ENCODE measurements at regions not wholly inside any gene's neighbourhood (a gene's known extent, or its start where the extent isn't known, plus 50 kb on each side); places are given as distances from the start of the nearest gene placed in this dataset.

DNA sequence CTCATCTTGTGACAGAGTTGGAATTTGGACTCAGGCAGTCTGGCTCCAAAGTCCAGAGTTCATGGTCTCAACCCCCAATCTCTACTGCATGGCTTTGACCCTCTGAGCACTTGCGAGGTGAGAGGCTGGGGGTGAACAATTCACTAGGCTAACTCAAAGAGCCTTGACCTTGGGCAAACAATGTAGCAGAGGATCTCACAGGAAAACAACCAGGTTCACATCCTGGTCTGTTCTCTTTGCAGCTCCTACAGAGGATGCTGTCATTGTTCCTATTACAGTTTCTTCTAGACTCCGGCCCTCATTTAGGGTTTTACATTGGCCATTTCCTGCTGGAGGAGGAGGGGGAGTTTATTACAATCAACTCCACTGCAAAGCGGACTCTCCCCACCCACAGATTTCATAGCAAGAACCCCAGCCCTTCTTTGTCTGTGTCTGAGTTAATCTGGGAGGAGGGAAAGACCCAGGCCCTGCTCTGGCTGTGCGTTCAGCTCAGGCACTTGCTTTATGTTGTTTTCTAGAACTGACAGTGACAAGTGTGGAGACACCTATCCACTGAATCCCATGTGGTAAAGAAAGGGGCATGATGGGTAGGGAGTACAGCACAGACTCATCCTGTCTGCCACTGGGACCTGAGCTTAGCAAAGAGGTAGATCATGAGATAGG, 101.6 kb downstream of the LBH start:
- Mint-ChIP-seq H3K9me3 (no peaks in the 10 kb centered on the region), H3K4me1 (peaks cover 64% of the 10 kb centered on the region), H3K27ac (peak overlapping the region; percentile 97), H3K36me3 (peaks cover 9% of the 10 kb centered on the region), H3K4me3 (peak overlapping the region; percentile 46), H3K27me3 (no peaks in the 10 kb centered on the region)
- peak; percentile 59 for DNase-seq

DNA sequence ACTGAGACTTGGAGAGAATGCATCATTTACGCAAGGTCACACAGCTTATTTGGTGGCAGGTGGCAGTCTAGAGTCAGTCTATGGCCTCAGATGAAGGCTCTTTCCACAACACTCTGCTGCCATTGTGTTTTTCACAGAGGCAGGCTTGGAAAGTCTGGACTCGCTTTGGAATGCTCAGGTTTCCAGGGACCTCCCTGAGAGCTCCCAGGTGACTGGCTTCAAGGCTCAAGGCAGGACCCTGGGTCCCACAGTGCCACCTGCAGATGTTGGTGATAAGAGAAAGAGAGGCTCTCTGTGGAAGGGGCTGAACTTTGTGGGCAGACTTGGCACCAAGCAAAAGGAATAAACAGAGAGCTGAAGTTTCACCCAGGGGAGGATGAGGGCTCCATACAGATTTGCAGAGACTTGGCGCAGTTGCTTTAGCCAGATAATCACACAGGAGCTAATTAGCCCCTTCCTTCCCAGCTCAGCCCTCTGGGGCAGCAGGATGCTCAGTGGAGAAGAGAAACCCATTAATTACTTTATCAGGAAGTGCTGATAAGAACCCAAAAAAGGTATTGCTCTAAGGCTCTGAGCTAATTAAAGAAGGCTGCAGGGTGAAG, 103.5 kb downstream of the LBH start:
- Mint-ChIP-seq H3K4me1 (peaks cover 72% of the 10 kb centered on the region), H3K36me3 (peaks cover 10% of the 10 kb centered on the region), H3K27me3 (no peaks in the 10 kb centered on the region), H3K27ac (peak overlapping the region; percentile 97), H3K9me3 (no peaks in the 10 kb centered on the region), H3K4me3 (no peak overlapping the region)
- DNase-seq, result no peak

DNA sequence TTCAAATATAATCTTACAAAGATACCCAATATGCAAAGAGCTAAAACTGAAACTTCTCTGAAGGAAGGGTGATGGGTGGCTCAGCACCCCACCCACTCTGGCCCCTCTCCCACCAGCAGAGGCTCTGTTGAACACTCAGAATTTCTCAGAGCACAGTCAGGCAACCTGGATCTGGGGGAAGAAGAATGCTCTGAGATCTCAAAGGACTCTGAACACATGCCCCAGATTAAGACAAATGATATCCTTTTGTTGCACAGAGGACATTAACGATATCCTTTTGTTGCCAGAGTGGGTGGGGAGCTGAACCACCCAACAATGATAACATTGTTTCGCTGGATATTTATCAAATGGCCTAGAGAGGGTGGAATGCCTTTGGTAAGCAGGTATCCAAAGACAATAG, 104.8 kb downstream of the LBH start:
- DNase-seq, result no peak
- H3K4me3 Mint-ChIP-seq, result no peak overlapping the region
- peak overlapping the region; percentile 97 for H3K27ac Mint-ChIP-seq
- no peaks in the 10 kb centered on the region for H3K9me3 Mint-ChIP-seq
- peaks cover 73% of the 10 kb centered on the region for H3K4me1 Mint-ChIP-seq
- no peaks in the 10 kb centered on the region for H3K27me3 Mint-ChIP-seq
- H3K36me3 Mint-ChIP-seq, result peaks cover 10% of the 10 kb centered on the region

DNA sequence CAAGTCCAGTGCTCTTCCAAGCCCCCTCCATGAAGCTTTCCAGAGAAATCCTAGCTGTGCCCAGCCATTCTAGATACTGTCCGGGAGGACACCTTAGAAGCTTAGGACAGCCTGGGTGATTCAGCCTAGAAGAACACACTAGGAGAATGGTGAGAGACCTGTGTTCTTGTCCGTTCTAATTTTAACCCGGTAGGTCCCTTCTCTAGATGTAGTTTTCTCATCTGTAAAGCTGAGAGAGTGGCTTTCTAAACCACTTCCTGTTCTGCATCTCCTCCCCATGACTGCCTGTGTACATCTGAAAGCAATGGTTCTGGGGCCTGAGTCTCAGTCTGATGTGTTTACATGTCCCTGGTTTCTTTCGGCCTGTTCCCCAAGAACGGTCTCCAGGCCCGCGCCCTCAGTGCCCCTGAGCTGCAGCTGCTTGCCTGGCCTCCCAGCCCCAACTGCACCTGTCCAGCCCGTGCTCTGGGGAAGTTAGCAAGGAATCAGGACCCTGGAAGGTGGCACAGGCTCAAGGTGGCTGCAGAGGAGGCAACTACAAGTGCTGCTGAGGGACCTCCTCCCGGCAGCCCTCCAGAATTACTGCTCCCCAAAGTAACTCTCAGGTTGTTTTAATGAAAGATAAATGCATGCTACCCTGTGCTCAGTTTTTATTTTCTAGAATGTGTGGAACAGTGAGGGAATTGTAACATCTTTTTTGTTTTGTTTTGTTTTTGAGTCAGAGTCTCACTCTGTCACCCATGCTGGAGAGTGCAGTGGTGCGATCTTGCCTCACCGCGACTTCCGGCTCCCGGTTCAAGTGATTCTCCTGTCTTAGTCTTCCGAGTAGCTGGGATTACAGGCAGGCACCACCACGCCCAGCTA, 105.9 kb downstream of the LBH start:
- Mint-ChIP-seq H3K36me3 (peaks cover 19% of the 10 kb centered on the region), H3K27ac (peak overlapping the region; percentile 97), H3K27me3 (no peaks in the 10 kb centered on the region), H3K4me1 (peaks cover 74% of the 10 kb centered on the region), H3K9me3 (peaks cover 9% of the 10 kb centered on the region), H3K4me3 (peak overlapping the region; percentile 70)
- DNase-seq, result peak; percentile 50

DNA sequence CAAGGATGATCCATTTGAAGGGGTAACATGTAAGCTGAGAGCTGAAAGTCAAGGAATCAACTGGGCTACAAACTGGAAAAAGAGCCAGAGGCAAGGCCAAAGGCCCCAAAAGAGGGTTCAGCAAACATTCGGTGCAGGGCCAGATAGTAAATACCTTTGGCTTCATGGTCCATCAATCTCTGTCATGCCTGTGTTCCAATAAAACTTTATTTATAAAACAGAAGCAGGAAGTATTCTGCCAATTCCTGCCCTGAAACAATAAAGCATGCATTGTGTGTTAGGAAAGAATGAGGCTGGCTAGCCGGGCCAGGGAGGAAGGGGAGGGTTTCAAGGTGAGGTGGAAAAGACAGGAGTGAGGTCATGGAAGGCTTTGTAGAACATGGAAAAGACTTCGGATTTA, 107.1 kb downstream of the LBH start:
- Mint-ChIP-seq H3K9me3 (peaks cover 17% of the 10 kb centered on the region), H3K4me1 (peaks cover 63% of the 10 kb centered on the region), H3K4me3 (no peak overlapping the region), H3K36me3 (peaks cover 23% of the 10 kb centered on the region), H3K27ac (no peak overlapping the region), H3K27me3 (no peaks in the 10 kb centered on the region)
- no peak for DNase-seq

DNA sequence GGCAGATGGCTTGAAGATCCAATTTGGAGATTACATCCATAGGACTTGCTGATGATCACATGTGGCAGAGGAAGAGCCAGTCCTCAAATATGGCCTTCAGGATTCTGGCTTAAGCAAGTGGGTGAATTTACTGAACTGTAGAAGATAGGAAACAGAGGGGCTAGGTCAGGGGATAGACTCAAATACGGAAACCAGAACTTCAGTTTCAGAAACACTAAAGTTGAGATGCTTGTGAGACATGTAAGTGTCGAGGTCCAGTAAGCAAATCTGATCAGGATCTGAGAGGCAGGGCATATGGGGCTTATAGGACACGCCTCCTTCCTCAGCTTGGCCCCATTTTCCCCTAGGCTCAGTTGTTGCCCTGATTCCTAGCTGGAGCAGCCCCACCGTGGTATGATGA, 107.7 kb downstream of the LBH start:
- no peak for DNase-seq
- Mint-ChIP-seq H3K4me3 (no peak overlapping the region), H3K27me3 (no peaks in the 10 kb centered on the region), H3K4me1 (peaks cover 57% of the 10 kb centered on the region), H3K36me3 (peaks cover 25% of the 10 kb centered on the region), H3K9me3 (peaks cover 21% of the 10 kb centered on the region), H3K27ac (peak overlapping the region; percentile 52)

DNA sequence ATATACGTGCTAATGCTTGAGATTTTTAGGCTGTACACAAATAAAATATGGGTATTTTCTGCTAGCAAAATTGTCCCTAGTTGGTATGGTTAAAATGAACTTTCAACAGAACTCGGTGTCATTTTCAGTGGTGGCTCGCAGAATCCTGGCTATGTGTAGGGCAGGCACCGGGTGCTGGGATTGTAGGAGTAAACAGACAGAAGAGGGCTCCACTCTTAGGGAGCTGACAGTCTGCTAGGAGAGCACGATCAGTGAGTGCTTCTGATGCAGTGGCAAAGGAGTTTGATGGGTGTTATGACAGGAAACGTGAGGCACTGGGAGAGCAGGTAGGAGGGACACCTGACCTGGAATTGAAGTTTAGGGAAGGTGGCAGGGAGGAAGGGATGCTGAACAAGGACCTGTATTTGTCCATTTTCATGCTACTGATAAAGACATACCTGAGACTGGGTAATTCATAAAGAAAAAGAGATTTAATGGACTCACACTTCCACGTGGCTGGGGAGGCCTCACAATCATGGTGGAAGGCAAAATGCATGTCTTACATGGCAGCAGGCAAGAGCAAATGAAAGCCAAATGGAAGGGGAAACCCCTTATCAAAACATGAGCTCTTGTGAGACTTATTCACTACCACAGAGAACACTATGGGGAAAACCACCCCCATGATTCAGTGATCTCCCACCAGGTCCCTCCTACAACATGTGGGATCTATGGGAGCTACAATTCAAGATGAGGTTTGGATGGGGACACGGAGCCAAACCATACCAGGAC, 105.4 kb upstream of the LCLAT1 start:
- no peak overlapping the region for H3K4me3 Mint-ChIP-seq
- H3K27ac Mint-ChIP-seq, result peak overlapping the region; percentile 55

DNA sequence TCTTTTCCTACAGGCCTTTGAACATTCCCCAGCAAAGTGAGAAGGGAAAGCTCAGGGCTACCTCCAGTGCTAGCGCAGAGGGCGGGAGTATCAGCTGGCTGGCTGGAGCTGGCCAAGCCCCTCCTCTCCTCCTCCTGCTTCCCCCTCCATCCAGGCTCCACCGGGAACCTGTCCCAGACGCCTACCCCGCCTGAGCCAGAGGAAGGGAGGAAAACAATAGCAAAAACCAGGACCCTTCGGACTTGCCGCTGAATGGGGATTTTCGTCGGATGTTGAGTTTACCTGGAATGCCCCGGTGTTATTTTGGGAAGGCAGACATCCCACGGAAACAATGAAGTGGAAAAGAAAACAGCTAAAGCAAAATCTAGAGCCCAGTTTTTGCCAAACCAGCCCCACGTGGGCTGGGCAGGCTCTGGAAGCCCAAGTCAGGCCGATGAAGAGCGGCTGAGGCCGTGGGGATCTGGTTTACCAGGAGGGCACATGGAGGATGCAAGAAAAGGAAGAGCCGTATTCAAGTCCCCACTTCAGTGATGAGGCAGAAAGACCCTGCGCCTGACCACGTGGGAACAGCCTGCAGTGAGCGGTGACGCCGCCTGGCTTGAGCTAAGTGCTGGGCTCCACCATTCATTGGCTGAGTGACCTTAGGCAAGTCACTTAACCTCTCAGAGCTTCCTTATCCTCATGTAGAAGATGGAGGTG, 100.4 kb upstream of the LCLAT1 start:
- Mint-ChIP-seq H3K27ac (no peak overlapping the region), H3K4me3 (no peak overlapping the region)

More for the DNA sequence above, 105.4 kb upstream of the LCLAT1 start:
- Mint-ChIP-seq H3K27me3 (no peaks in the 10 kb centered on the region), H3K4me1 (peaks cover 30% of the 10 kb centered on the region), H3K36me3 (peaks cover 25% of the 10 kb centered on the region), H3K9me3 (peaks cover 21% of the 10 kb centered on the region)
- DNase-seq, result no peak

DNA sequence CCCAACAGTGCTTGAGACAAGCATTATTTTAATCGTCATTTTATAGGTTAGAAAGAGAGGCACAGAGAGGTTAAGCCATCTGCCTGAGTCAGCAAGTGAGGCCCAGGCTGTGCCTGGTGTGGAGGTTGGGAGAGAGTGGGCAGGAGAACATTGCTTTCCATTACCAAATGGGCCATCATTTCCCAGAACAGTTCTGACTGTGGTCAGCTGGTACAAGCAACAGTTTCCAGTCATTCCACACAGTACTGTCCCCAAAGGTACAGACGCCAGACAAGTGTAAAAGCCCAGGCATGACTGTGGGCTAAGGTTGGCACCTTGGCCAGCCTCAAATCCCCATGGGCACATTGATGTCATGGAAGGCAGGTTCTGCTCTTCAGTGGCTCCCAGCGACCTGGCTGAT, 98.2 kb upstream of the LCLAT1 start:
- Mint-ChIP-seq H3K4me3 (no peak overlapping the region), H3K27me3 (no peaks in the 10 kb centered on the region), H3K9me3 (peaks cover under 1% of the 10 kb centered on the region), H3K36me3 (no peaks in the 10 kb centered on the region), H3K27ac (no peak overlapping the region), H3K4me1 (peaks cover 13% of the 10 kb centered on the region)
- DNase-seq, result no peak

More for the DNA sequence above, 100.4 kb upstream of the LCLAT1 start:
- no peaks in the 10 kb centered on the region for H3K27me3 Mint-ChIP-seq
- H3K9me3 Mint-ChIP-seq, result peaks cover 18% of the 10 kb centered on the region
- peaks cover 13% of the 10 kb centered on the region for H3K4me1 Mint-ChIP-seq
- H3K36me3 Mint-ChIP-seq, result peaks cover 12% of the 10 kb centered on the region
- DNase-seq, result no peak

DNA sequence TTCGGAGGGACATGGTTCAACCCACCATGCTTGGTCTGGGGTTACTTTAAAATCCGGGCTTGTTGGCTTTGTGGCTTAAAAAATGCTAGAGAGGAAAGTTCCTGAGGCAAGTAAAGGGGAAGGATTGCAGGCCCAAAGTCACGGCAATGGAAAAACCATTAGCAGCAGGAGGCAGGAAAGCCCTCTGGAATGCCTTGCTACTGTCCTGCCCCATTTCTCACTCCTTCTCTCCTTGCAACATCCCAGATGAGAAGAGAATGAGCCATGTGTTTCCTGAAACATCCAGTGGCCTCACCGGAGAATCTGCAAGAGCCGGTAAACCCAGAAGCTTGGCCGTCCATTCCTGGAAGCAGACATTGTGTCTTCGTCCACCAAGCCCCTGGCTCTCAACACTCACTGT, 97.4 kb upstream of the LCLAT1 start:
- Mint-ChIP-seq H3K9me3 (no peaks in the 10 kb centered on the region), H3K4me1 (peaks cover 16% of the 10 kb centered on the region), H3K4me3 (no peak overlapping the region), H3K36me3 (no peaks in the 10 kb centered on the region), H3K27me3 (no peaks in the 10 kb centered on the region), H3K27ac (no peak overlapping the region)
- DNase-seq, result no peak

DNA sequence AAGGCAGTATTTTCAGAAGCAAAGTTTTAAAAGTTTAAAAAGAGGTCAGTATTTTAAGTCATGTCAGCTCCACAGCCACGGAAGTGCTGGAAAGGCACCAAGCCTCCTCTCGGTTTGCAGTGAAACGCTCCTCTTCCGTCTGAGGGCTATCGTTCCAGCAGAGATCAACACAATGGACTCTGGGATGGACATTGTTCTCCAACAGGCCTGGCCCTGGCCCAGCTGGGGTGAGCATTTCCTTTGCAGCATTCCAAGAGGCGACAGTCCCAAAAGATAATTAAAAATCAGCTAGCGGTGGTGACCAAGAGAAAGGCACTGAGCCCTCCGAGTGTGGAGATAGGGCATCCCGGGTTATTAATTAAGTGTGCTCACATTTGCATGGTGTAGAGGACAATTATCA, 95.9 kb upstream of the LCLAT1 start:
- Mint-ChIP-seq H3K36me3 (no peaks in the 10 kb centered on the region), H3K27ac (no peak overlapping the region), H3K4me3 (no peak overlapping the region), H3K27me3 (no peaks in the 10 kb centered on the region), H3K4me1 (peaks cover 19% of the 10 kb centered on the region), H3K9me3 (no peaks in the 10 kb centered on the region)
- DNase-seq, result no peak

DNA sequence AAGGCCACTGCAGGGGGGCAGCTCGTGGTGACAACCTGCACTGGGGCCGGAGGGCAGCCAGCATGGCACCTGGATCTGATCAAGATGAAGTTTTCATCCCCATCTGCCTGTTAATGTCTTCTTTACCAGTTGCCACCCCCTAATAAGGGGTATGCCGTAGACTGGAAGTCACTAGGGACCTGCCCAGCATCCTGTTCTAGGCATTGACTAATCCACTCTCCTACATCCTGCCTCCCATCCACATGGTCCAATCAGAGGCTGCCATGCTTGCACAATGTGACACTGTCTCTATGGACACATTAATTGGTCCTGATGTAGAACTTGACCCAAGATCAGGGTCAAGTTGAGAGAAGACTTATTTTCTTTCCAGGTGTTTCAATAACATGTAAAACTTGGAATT, 95.1 kb upstream of the LCLAT1 start:
- no peaks in the 10 kb centered on the region for H3K36me3 Mint-ChIP-seq
- H3K4me1 Mint-ChIP-seq, result peaks cover 19% of the 10 kb centered on the region
- H3K27ac Mint-ChIP-seq, result no peak overlapping the region
- H3K9me3 Mint-ChIP-seq, result no peaks in the 10 kb centered on the region
- H3K27me3 Mint-ChIP-seq, result no peaks in the 10 kb centered on the region
- DNase-seq, result no peak
- H3K4me3 Mint-ChIP-seq, result no peak overlapping the region

DNA sequence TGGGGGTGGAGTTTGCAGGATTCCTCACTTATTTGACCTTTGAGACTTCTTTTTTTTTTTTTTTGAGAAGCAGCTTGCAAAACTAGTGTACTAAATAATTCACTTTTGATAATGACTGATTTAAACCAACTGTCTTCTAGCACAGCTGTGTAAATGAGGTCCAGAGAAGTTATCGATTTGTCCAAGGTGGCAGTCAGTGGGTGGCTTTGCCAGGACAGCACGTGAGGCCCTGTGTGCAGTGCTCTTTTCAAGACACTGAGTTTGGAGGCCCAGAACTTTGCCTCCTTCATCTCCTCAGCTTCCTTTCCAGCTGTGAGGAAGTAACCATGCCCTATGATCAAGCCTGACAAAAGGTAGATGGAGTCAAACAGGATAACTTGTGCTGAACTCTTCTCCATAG, 92.9 kb upstream of the LCLAT1 start:
- no peaks in the 10 kb centered on the region for H3K9me3 Mint-ChIP-seq
- no peaks in the 10 kb centered on the region for H3K27me3 Mint-ChIP-seq
- DNase-seq, result no peak
- H3K4me1 Mint-ChIP-seq, result peaks cover 12% of the 10 kb centered on the region
- H3K4me3 Mint-ChIP-seq, result no peak overlapping the region
- H3K27ac Mint-ChIP-seq, result no peak overlapping the region
- no peaks in the 10 kb centered on the region for H3K36me3 Mint-ChIP-seq

DNA sequence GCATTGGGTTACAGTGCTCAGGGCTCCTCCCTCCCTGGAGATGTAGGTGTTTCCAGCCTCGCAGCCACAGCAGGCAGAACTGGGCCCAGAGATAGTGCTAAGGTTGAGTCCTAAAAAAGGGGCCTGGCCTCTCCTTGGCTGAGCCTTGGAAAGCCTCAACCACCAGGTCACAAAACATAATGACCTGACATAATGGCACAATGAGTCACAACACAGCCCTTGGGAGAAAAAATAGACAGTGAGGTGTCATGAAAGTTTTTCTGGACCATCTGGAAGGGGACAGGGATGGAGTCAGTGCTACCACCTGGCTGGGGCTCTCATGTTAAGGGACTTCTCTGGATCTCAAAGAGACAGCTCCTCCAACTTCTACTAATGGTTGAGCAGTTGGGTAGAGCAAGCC, 92.4 kb upstream of the LCLAT1 start:
- Mint-ChIP-seq H3K4me1 (peaks cover 12% of the 10 kb centered on the region), H3K4me3 (no peak overlapping the region), H3K36me3 (no peaks in the 10 kb centered on the region), H3K9me3 (no peaks in the 10 kb centered on the region), H3K27me3 (no peaks in the 10 kb centered on the region), H3K27ac (no peak overlapping the region)
- DNase-seq, result no peak
